GM19099 (cell line): ENCODE measurements at regions not wholly inside any gene's neighbourhood (a gene's known extent, or its start where the extent isn't known, plus 50 kb on each side); places are given as distances from the start of the nearest gene placed in this dataset.

Experiments used
- POLR2A ChIP-seq: IDR thresholded peaks from 3 replicates; pipeline ENCODE4 v1.6.1; 2011; ENCODE audit warnings: low read depth; ENCODE audit not compliant: insufficient read length; ENCODE audit errors: extremely low read depth

DNA sequence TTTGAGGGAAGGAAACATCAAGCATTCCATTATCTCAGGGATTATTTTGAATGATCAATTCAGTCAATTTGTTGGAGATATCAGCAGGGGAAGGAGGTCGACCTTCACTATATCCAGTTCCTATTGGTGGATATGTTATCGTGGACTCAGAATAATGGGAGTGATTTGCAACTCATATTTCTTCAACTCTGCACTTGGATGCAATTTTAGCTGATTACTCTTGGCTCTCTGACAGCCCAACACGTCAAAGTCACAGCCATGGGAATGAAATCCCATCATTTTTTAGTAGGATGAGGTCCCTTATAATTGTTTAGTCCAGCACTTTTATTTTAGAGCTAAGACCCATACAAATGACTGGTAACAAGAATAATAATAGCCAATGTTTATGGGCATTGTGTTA is 371.8 kb upstream of the RPS23 start:
- TF ChIP-seq POLR2A: no peak

- TF ChIP-seq POLR2A: no peak
Observed at GRCh38 chr5:82644766-82645165, 366.6 kb upstream of the RPS23 start.

DNA sequence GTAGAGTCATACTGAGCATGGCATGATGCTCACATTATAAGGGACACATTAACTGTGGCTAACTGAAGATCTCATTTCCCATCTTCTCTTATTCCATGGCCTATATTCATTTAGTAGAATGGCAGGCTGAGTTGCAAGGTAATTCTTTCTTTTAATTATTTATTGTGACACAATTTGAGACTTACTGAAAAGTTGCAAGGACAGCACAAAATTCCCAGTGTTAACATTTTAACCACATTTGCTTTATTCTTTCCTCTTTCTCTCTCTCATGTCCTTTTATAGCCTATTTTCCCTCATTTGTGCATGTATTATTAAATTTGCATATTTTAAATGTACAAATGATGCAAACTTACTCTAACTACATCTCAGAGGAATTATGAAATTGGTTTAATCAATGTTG is 366.1 kb upstream of the RPS23 start:
- TF ChIP-seq POLR2A: no peak

- no peak for TF ChIP-seq POLR2A
Observed at GRCh38 chr5:82642313-82642712, 364.2 kb upstream of the RPS23 start.

DNA sequence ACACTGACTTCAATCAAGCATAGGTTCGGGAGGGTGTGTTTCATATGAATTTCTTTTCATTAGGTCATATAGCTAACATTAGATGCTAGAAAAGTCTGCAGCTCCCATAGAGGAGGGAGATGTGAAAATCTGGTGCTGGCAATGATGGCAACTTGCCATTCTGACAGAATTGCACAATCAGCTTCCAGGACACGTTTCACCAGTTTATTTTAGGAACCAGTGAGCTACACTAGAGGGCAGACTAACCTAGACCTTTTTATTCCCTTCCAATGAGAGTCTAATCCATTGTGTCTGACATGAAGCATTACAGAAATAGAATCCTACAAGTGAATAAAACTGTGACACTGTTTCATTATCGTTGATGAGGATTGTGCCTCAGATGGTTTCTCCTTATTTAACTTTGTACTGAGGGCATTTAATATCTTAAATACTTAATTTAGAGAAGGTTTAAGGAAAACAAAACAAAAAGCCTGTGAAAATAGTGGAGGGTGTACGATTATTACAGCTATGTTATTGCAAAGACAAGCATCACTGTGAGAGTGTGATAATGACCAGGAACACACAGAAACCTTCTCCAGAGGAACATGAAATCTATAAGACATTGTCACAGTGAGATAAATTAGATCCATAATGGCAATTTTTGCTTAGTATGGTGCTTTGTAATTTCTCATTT is 363.3 kb upstream of the RPS23 start:
- TF ChIP-seq POLR2A: no peak

DNA sequence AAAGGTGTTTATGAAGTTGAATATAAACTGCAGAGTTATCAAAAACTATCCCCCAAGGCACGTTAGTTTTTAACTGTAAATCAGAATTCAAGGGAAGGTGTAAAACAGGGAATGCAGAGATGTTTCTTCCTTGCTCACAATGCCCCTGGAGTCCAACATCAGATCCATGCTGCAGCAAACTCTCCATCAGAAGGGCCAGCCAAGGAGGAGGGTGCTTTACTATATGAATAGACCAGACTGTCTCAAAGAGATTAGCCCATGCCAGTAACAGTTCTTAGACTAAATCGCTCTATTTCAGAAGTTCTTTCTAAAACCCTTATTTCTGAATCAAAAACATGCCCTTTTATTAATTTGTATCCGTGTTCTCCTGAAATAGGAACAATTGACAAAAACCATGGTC is 362.8 kb upstream of the RPS23 start:
- no peak for TF ChIP-seq POLR2A

DNA sequence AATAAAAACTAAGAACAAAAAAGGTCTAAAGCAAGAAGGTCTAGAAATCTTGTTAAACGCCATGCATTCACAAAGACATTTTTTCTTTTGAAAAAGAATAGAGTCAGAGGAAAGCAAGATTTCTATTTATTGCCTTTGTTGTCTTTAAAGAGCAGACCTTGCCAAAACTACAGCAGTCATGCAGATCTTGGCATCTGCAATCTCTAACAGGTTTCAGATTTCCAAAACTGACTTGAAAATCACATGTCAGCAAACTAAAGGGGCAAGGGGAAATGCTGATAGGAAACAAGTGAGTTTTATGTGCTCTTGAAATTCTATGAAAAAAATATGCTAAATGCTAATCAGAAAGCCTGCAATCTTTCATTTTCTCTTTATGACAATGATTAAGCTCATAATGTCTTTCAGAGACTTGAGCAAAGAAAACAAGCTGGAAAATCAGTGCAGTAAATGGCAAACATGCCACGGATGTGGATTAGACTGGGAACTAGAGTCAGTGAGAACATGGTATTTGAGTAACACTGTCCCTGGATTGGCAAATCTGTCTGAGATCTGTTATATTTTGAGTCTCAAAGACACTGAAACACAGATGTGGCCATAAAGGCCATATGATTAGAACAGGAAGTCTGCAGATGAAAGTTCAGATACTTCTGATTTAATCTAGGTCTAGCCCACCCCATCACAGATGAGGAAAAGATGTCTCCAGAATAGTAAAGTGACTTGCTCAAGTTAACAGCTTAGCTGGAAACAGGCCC is 361.4 kb upstream of the RPS23 start:
- TF ChIP-seq POLR2A: no peak

DNA sequence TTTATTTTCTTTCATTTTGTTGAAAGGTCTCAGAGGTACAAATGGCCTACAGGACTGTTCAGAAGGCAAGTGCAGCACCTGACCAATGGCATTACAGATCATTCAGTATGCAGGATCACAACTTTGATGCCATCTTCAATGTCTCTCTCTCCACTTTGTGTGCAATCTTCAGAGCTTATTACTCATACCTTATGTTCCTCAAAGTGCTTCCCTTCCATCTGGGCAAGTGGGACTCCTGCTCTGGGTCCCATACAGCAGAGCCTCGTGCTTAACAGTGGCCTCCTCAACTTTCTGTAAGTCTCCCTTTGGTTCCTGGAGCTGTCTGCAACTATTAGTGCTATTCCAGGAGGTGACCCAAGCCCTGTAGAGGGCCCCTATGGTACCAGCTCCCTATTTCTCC is 358.4 kb upstream of the RPS23 start:
- TF ChIP-seq POLR2A: no peak

DNA sequence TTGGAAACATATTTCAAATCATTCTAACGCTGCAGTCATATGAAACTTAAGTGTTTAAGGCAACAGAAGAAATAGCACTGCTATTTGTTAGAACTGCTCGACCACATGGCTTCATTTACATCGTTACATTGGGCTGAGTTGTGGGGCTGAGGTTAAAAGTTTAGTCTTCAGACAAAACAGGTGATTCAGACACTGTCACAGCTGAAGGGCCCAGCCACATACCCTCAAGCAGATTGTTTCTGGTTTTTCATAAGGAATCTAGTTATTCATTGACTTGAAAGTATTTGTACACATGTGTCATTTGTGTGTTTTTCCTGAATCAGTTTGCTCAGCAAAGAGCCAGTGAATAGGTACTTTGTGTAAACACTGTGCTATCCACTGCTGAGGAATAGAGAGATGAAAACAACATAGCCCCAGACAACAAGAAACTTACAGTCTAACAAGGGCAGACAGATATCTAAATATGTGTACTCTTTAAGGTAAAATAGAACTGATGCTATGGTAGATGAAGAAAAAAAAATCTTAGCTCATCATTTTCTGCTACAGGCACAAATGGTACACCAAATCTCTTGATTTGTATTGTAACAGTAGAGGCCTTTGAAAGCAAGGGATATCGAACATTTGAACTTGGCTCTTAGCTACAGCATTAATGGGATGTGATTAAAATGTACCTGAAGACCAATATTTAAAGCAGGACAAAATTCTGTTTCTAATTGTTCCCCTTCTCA is 357.6 kb upstream of the RPS23 start:
- no peak for TF ChIP-seq POLR2A

- no peak for TF ChIP-seq POLR2A
Observed at GRCh38 chr5:82628364-82628910, 350.3 kb upstream of the RPS23 start.

- no peak for TF ChIP-seq POLR2A
Observed at GRCh38 chr5:82624062-82624461, 345.9 kb upstream of the RPS23 start.

- no peak for TF ChIP-seq POLR2A
Observed at GRCh38 chr5:82622711-82623514, 344.8 kb upstream of the RPS23 start.

- no peak for TF ChIP-seq POLR2A
Observed at GRCh38 chr5:82622205-82622604, 344.1 kb upstream of the RPS23 start.

DNA sequence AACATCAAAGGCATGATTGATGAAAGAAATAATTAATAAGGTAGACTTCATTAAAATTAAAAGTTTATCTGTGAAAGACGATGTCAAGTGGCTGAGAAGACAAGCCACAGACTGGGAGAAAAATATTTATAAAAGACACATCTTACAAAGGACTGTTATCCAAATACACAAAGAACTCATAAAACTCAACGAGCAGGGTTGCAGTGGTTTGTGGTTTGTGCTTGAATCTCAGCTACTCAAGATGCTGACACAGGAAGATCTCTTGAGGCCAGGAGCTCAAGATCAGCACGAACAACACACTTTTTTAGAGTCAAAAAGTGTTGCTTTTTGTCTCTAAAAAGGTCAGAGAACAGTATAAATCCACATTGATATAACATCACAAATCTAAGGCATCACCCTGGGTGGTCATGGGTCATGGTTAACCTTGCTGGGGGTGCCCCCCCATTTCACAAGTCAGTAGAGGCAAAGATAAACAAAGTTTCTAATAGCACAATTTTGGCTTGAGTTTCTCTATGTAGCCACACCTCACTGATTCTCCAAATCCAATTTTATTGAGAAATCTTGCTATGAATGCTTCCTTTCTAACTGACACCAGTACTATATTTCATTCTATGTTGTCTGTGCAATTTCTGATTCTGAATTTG is 342.9 kb upstream of the RPS23 start:
- TF ChIP-seq POLR2A: no peak
